ENCODE measurements at regions not wholly inside any gene's neighbourhood (a gene's known extent, or its start where the extent isn't known, plus 50 kb on each side); places are given as distances from the start of the nearest gene placed in this dataset.

DNA sequence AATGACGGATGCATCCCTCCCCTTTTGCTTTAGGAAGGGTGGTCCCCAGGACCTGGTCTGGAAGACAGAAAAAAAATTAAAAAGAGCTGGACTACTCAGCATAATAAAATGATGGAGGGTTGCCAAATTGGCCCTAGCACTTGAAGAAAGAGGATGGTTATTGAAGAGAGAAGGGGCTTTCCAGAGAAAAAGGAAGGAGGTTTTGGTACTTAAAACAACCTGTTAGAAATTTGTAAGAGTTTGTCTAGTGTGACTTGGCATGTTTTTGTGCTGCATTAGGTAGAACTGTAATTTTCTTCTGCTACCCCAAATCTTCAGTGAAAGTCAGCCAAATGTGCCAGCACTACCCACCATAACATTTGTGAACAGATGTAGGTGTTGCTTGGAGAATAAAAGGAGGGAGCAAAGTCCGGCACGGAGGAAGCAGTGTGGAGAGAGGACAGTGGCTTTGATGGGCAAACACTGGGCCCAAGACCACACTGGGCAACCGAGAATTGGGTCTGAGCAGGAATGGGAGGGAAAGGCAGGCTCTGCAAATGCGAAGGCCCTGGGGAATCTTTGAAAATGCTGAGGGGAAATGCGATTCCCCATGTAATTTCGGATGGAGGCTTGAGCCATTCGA is 160.9 kb downstream of the QRSL1 start:
- TF ChIP-seq, protein P1, sequence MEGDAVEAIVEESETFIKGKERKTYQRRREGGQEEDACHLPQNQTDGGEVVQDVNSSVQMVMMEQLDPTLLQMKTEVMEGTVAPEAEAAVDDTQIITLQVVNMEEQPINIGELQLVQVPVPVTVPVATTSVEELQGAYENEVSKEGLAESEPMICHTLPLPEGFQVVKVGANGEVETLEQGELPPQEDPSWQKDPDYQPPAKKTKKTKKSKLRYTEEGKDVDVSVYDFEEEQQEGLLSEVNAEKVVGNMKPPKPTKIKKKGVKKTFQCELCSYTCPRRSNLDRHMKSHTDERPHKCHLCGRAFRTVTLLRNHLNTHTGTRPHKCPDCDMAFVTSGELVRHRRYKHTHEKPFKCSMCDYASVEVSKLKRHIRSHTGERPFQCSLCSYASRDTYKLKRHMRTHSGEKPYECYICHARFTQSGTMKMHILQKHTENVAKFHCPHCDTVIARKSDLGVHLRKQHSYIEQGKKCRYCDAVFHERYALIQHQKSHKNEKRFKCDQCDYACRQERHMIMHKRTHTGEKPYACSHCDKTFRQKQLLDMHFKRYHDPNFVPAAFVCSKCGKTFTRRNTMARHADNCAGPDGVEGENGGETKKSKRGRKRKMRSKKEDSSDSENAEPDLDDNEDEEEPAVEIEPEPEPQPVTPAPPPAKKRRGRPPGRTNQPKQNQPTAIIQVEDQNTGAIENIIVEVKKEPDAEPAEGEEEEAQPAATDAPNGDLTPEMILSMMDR (IDR thresholded peaks at IDR 0.05; ENCODE audit: borderline replicate concordance, control extremely low read depth, extremely low read depth, insufficient read depth, missing control alignments): no peak
- in situ Hi-C loops (cut with MboI; ENCODE audit: low sequenced_read_pairs, unreplicated experiment): no loop called here
- peak; percentile 33 for DNase-seq (ENCODE audit: low spot score)

DNA sequence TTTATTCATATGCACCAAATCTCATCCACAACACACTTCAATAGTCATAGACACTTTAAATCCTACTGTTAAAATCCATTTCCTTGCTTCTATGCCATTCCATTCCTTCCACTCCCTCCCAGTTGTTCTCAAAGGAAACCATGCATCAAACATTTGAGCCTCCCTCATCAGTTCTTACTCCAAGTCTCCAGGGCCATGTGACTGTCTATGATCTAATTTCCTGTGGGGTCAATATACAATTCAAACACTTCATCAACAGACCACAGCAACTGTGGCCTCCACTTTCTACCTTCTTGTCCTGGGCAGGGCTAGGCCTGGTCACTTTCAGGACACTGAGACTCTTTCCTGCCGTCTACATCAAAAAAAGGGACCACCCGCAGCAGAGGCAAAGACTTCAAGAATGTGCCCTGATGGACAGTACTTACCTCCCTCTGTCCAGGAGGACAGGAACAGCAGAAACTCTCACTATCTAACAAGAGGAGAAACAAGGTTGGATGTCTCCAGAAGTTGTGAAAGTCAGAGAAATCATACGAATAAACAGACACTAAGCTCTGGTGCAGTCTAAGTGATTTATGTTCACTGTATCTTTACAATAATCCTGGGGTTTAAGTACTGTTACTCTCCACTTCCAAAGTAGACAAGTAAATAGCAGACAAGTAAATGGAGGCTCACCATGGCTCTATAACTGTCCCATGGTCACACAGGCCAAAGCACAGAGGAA is 160.2 kb downstream of the QRSL1 start:
- DNase-seq (ENCODE audit: low spot score): no peak
- in situ Hi-C loops (cut with MboI; ENCODE audit: low sequenced_read_pairs, unreplicated experiment): no loop called here
- TF ChIP-seq, protein P1 (IDR thresholded peaks at IDR 0.05; ENCODE audit: borderline replicate concordance, control extremely low read depth, extremely low read depth, insufficient read depth, missing control alignments): no peak

DNA sequence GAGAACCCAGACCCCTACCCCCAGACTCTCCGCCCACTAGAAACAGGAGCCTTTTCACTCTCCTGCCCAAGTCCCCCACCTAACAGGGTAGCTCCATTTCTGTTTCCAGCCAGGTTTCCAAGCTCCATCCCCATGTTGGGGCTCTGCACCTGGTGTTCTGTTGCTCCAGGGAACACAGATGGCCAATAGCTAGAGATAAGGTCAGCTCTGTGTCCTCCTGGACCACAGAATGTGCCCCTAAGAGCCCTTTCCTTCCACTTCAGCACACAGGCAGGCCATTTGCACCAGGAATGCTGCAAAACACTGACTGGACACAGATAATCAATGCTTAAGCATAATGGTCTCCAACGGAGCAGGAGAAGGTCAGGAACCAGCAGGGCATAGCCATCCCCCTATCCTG is 159.4 kb downstream of the QRSL1 start:
- in situ Hi-C loops (cut with MboI; ENCODE audit: low sequenced_read_pairs, unreplicated experiment): no loop called here
- TF ChIP-seq, protein P1 (IDR thresholded peaks at IDR 0.05; ENCODE audit: borderline replicate concordance, control extremely low read depth, extremely low read depth, insufficient read depth, missing control alignments): no peak
- no peak for DNase-seq (ENCODE audit: low spot score)

DNA sequence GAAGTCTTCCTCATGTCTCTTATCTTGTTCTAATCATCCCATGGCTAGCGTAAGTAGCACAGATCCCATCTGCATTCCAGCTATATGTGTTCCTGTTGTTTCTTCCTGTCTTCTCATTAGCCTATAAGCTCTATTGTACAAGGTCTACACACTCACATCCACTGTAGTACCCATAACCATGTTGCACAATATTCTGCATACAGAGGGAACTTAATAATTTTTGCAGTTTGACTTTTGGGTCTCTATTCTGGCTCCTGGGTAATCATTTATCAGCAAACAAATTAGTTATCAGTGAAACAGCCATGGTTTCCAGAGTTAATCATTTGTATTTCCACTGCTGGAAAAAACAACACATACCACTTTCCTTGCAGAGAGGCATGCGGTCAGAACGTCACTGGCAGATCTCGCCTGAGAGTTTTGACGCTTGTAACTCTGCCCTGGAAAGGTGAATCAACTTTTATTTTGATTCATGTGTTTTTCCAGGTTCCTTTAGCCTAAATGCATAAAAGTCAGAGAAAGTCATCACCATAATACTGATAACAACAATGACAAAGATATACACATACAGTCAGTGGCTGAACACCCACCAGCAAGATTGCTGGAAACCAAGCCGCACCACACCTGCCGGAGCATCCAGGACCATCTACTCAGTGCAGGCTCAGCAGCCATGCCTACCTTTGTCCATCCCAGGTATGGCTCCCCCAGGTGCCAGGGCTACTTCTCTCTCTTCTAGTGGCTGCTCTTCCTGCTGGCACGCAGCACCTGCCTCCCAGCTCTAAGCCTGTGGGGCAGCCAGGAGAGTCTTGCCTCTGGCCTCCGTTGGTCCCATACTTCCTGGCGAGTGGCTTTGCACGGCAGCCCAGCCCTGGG is 158.2 kb downstream of the QRSL1 start:
- TF ChIP-seq, protein P1 (IDR thresholded peaks at IDR 0.05; ENCODE audit: borderline replicate concordance, control extremely low read depth, extremely low read depth, insufficient read depth, missing control alignments): no peak
- no peak for DNase-seq (ENCODE audit: low spot score)
- in situ Hi-C loops (cut with MboI; ENCODE audit: low sequenced_read_pairs, unreplicated experiment): no loop called here

DNA sequence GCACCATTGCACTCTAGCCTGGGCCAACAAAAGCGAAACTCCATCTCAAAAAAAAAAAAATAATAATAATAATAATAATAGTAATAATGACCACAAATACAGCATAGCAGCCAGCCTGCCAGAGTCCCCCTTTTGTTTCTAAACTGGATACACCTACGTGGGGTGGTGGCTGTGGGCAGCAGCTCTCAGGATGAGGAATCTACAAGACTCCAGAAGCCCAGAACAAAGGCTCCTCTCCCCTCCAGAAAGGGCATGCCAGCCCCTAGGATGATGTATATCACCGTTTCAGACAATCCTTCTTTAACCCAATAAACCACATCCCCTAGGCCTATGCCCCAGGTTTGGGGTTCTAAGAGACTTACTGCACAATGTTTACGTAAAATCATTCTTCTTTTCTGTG is 155.9 kb downstream of the QRSL1 start:
- TF ChIP-seq, protein P1 (IDR thresholded peaks at IDR 0.05; ENCODE audit: borderline replicate concordance, control extremely low read depth, extremely low read depth, insufficient read depth, missing control alignments): no peak
- DNase-seq (ENCODE audit: low spot score): no peak
- in situ Hi-C loops (cut with MboI; ENCODE audit: low sequenced_read_pairs, unreplicated experiment): no loop called here
